H9 (cell line): ENCODE measurements at regions not wholly inside any gene's neighbourhood (a gene's known extent, or its start where the extent isn't known, plus 50 kb on each side); places are given as distances from the start of the nearest gene placed in this dataset.

Source experiments
- DNase-seq: peaks from one replicate; pipeline ENCODE4 v3.0.0-alpha.2; 2017
- H2AFZ ChIP-seq: one replicate; pipeline ENCODE4 v1.6.1; 2013; ENCODE audit warnings: mild to moderate bottlenecking, low read length, control low read depth, moderate library complexity
- H2AK5ac ChIP-seq: 2 replicates; pipeline ENCODE4 v1.6.1; 2013; ENCODE audit warnings: low read length, control low read depth, mixed read lengths; ENCODE audit not compliant: insufficient read length
- H2BK120ac ChIP-seq: one replicate; pipeline ENCODE4 v1.6.1; 2013; ENCODE audit warnings: low read depth, mild to moderate bottlenecking, low read length, control low read depth, inconsistent platforms; ENCODE audit not compliant: poor library complexity, severe bottlenecking
- H2BK12ac ChIP-seq: 2 replicates; pipeline ENCODE4 v1.6.1; 2013; ENCODE audit warnings: low read length, control low read depth, mixed read lengths, low read depth; ENCODE audit not compliant: insufficient read length
- H2BK15ac ChIP-seq: 2 replicates; pipeline ENCODE4 v1.6.1; 2013; ENCODE audit warnings: low read depth, low read length, control low read depth
- H2BK20ac ChIP-seq: one replicate; pipeline ENCODE4 v1.6.1; 2013; ENCODE audit warnings: low read depth, mild to moderate bottlenecking, low read length, control low read depth, inconsistent platforms; ENCODE audit not compliant: poor library complexity, severe bottlenecking
- H2BK5ac ChIP-seq: 2 replicates; pipeline ENCODE4 v1.6.1; 2013; ENCODE audit warnings: low read length, control low read depth, mixed read lengths; ENCODE audit not compliant: insufficient read length
- H3K14ac ChIP-seq: 2 replicates; pipeline ENCODE4 v1.6.1; 2013; ENCODE audit warnings: low read length, control low read depth; ENCODE audit not compliant: insufficient read depth
- H3K18ac ChIP-seq: 2 replicates; pipeline ENCODE4 v1.6.1; 2013; ENCODE audit warnings: low read depth, mild to moderate bottlenecking, mixed read lengths, low read length, control low read depth; ENCODE audit not compliant: insufficient read length
- H3K23ac ChIP-seq: 2 replicates; pipeline ENCODE4 v1.6.1; 2013; ENCODE audit warnings: low read length, control low read depth, mixed read lengths, low read depth; ENCODE audit not compliant: insufficient read length
- H3K23me2 ChIP-seq: 2 replicates; pipeline ENCODE4 v1.6.1; 2013; ENCODE audit warnings: low read depth, mild to moderate bottlenecking, mixed read lengths, low read length, control low read depth; ENCODE audit not compliant: insufficient read length, poor library complexity, severe bottlenecking
- H3K27ac ChIP-seq: 2 replicates; pipeline ENCODE4 v1.5.1; 2013; ENCODE audit warnings: low read length, control low read depth, mixed read lengths, low read depth; ENCODE audit not compliant: insufficient read length
- H3K27me3 ChIP-seq: 2 replicates; pipeline ENCODE4 v1.6.1; 2013; ENCODE audit warnings: low read length, control low read depth, inconsistent platforms; ENCODE audit not compliant: insufficient read depth
- H3K4ac ChIP-seq: 2 replicates; pipeline ENCODE4 v1.6.1; 2013; ENCODE audit warnings: low read depth, mild to moderate bottlenecking, control low read depth, inconsistent platforms, low read length, moderate library complexity
- H3K4me1 ChIP-seq: 2 replicates; pipeline ENCODE4 v1.6.1; 2013; ENCODE audit warnings: low read length, control low read depth, inconsistent platforms; ENCODE audit not compliant: insufficient read depth
- H3K4me2 ChIP-seq: 2 replicates; pipeline ENCODE4 v1.6.1; 2013; ENCODE audit warnings: low read length, control low read depth, mixed read lengths; ENCODE audit not compliant: insufficient read length, insufficient read depth
- H3K56ac ChIP-seq: 2 replicates; pipeline ENCODE4 v1.6.1; 2013; ENCODE audit warnings: low read depth, mild to moderate bottlenecking, mixed read lengths, low read length, control low read depth; ENCODE audit not compliant: insufficient read length
- H3K79me1 ChIP-seq: 2 replicates; pipeline ENCODE4 v1.6.1; 2013; ENCODE audit warnings: low read depth, mild to moderate bottlenecking, moderate library complexity, low read length, control low read depth, inconsistent platforms; ENCODE audit not compliant: insufficient read depth, poor library complexity, severe bottlenecking
- H3K79me2 ChIP-seq: 2 replicates; pipeline ENCODE4 v1.6.1; 2013; ENCODE audit warnings: low read length, control low read depth, inconsistent platforms; ENCODE audit not compliant: insufficient read depth
- H3K9ac ChIP-seq: 2 replicates; pipeline ENCODE4 v1.6.1; 2013; ENCODE audit warnings: low read length, control low read depth, mixed read lengths; ENCODE audit not compliant: insufficient read length; ENCODE audit errors: extremely low read depth
- H3K9me3 ChIP-seq: one replicate; pipeline ENCODE4 v1.6.1; 2013; ENCODE audit warnings: low read depth, low read length, inconsistent platforms; ENCODE audit not compliant: control insufficient read depth
- H3T11ph ChIP-seq: one replicate; pipeline ENCODE4 v1.6.1; 2013; ENCODE audit warnings: mild to moderate bottlenecking, low read length, control low read depth, inconsistent platforms
- H4K20me1 ChIP-seq: one replicate; pipeline ENCODE4 v1.6.1; 2013; ENCODE audit not compliant: control insufficient read depth, insufficient read length, insufficient read depth
- H4K5ac ChIP-seq: 2 replicates; pipeline ENCODE4 v1.6.1; 2013; ENCODE audit warnings: low read depth, mild to moderate bottlenecking, mixed read lengths, low read length, control low read depth; ENCODE audit not compliant: insufficient read length
- H4K8ac ChIP-seq: replicated peaks from 2 replicates; pipeline ENCODE4 v1.6.1; 2013; ENCODE audit warnings: low read length, control low read depth, mixed read lengths, low read depth; ENCODE audit not compliant: insufficient read length
- H4K91ac ChIP-seq: 2 replicates; pipeline ENCODE4 v1.6.1; 2013; ENCODE audit warnings: low read depth, mild to moderate bottlenecking, moderate library complexity, mixed read lengths, low read length, control low read depth; ENCODE audit not compliant: insufficient read length
- H3K27ac Mint-ChIP-seq, 3 experiments: 2 replicates in 2 of 3; 3 replicates in 1 of 3; pipeline ENCODE4 v1.8.0; 2020 to 2021; ENCODE audit warnings: mixed read lengths in 3 of 3, mild to moderate bottlenecking in 1 of 3, moderate library complexity in 1 of 3
- H3K27me3 Mint-ChIP-seq: 2 replicates; pipeline ENCODE4 v1.8.0; 2021; ENCODE audit warnings: low read depth, mild to moderate bottlenecking, moderate library complexity, mixed read lengths
- H3K36me3 Mint-ChIP-seq, 3 experiments: 2 replicates in 2 of 3; 3 replicates in 1 of 3; pipeline ENCODE4 v1.8.0; 2020 to 2021; ENCODE audit warnings: low read depth in 3 of 3, mixed read lengths in 3 of 3; ENCODE audit not compliant: insufficient read depth in 1 of 3
- H3K4me1 Mint-ChIP-seq, 2 experiments: 2 replicates each; pipeline ENCODE4 v1.8.0; 2020; ENCODE audit warnings: mixed read lengths in 2 of 2
- H3K4me3 Mint-ChIP-seq, 2 experiments: 2 replicates in 1 of 2; 3 replicates in 1 of 2; pipeline ENCODE4 v1.8.0; 2020 to 2021; ENCODE audit warnings: mild to moderate bottlenecking in 2 of 2, mixed read lengths in 2 of 2, moderate library complexity in 1 of 2
- H3K9me3 Mint-ChIP-seq, 2 experiments: 2 replicates in 1 of 2; 3 replicates in 1 of 2; pipeline ENCODE4 v1.8.0; 2020; ENCODE audit warnings: mild to moderate bottlenecking in 2 of 2, mixed read lengths in 2 of 2, moderate library complexity in 1 of 2
- CTCF ChIP-seq: fragments of 200-600 bp; sonication (generic); conservative IDR thresholded peaks from 3 replicates; pipeline ENCODE4 v1.8.0; 2021; ENCODE audit warnings: antibody characterized with exemption, mild to moderate bottlenecking
- WGBS: extraction: QIAGEN DNeasy Blood & Tissue Kit; methylation state at CpG from one replicate; pipeline ENCODE4 v1.1.7; 2013; ENCODE audit warnings: missing lambda C conversion rate, low lambda C conversion rate, mixed read lengths; ENCODE audit not compliant: insufficient read length; ENCODE audit errors: extremely low coverage; 5-methylcytosine and 5-hydroxymethylcytosine counted together

- H3K79me1 ChIP-seq, result no peaks in the 10 kb centered on the region
- Mint-ChIP-seq H3K4me3 (no peak overlapping the region), H3K9me3 (peaks cover 10 to 17% of the 10 kb centered on the region in 2 experiments), H3K27ac (no peak overlapping the region), H3K27me3 (no peaks in the 10 kb centered on the region), H3K4me1 (peaks cover 4 to 14% of the 10 kb centered on the region in 2 experiments), H3K36me3 (peaks cover 7 to 16% (median 15%) of the 10 kb centered on the region in 3 experiments; a peak in 6 of 7 replicates)
- no peak overlapping the region for H3K56ac ChIP-seq
- H3K27ac ChIP-seq, result no peak overlapping the region
- DNase-seq, result no peak
- H3K18ac ChIP-seq, result no peak overlapping the region
- no peak overlapping the region for H2BK20ac ChIP-seq
- H4K91ac ChIP-seq, result no peak overlapping the region
- H2BK12ac ChIP-seq, result no peak overlapping the region
- no peak for TF ChIP-seq CTCF
- H4K5ac ChIP-seq, result no peak overlapping the region
- no CpG with 5 or more reads among the region's 4 CpGs for WGBS
- H3K9me3 ChIP-seq, result no peaks in the 10 kb centered on the region
- H2BK15ac ChIP-seq, result no peak overlapping the region
- H3K27me3 ChIP-seq, result no peaks in the 10 kb centered on the region
- no peak overlapping the region for H2BK5ac ChIP-seq
- no peaks in the 10 kb centered on the region for H3K23me2 ChIP-seq
- no peaks in the 10 kb centered on the region for H3K4me1 ChIP-seq
- no peak overlapping the region for H3K4me2 ChIP-seq
- no peak overlapping the region for H4K8ac ChIP-seq
- no peak overlapping the region for H3K4ac ChIP-seq
- no peak overlapping the region for H2AFZ ChIP-seq
- no peak overlapping the region for H3K14ac ChIP-seq
- no peak overlapping the region for H2AK5ac ChIP-seq
- H3T11ph ChIP-seq, result no peak overlapping the region
- H3K9ac ChIP-seq, result no peak overlapping the region
- no peaks in the 10 kb centered on the region for H3K79me2 ChIP-seq
- H2BK120ac ChIP-seq, result no peak overlapping the region
- no peaks in the 10 kb centered on the region for H4K20me1 ChIP-seq
- H3K23ac ChIP-seq, result no peak overlapping the region
Measured at GRCh38 chr4:123966990-123967769, 570.6 kb downstream of the SPRY1 start.
